Ovary (tissue), 3 donors: ENCODE measurements at regions not wholly inside any gene's neighbourhood (a gene's known extent, or its start where the extent isn't known, plus 50 kb on each side); places are given as distances from the start of the nearest gene placed in this dataset.

Source experiments
- CTCF ChIP-seq, 3 donors: fragments of 450-650 bp in 2 of 3; fragments of 200-600 bp in 1 of 3; IDR thresholded peaks; one replicate each; pipeline versions ENCODE4 v1.5.1 to v1.8.0; 2016 to 2022; ENCODE audit warnings: antibody characterized with exemption in 3 of 3, mild to moderate bottlenecking in 1 of 3
- POLR2A ChIP-seq: fragments of 450-650 bp; IDR thresholded peaks from one replicate; pipeline ENCODE4 v1.6.1; 2017; ENCODE audit warnings: antibody characterized with exemption, mild to moderate bottlenecking, moderate library complexity
- donor health status: DM: no; HTN: no; CAD: no.

- TF ChIP-seq CTCF (IDR thresholded peaks at IDR 0.05): no peak
- TF ChIP-seq POLR2A: no peak
These were observed 366.5 kb downstream of the ZNF674 start for GRCh38 chrX:46178763-46179162.
